Keratinocyte (primary cell): ENCODE measurements at regions not wholly inside any gene's neighbourhood (a gene's known extent, or its start where the extent isn't known, plus 50 kb on each side); places are given as distances from the start of the nearest gene placed in this dataset.

Source experiments
- DNase-seq: peaks from one replicate; pipeline ENCODE4 v3.0.0-alpha.2; 2011; ENCODE audit warnings: low read depth, missing footprints, low spot score
- FAIRE-seq: peaks from 2 replicates; lab custom pipeline; 2011; peaks lifted over from hg19 to GRCh38; lab: Jason Lieb, UNC
- H2AFZ ChIP-seq: 2 replicates; pipeline ENCODE4 v1.6.0; 2012; ENCODE audit warnings: low read length, control low read depth, inconsistent platforms; ENCODE audit not compliant: control insufficient read depth
- H3K27ac ChIP-seq: 2 replicates; pipeline ENCODE4 v1.5.1; 2011; ENCODE audit warnings: low read length; ENCODE audit not compliant: control insufficient read depth, insufficient read depth
- H3K27me3 ChIP-seq: 3 replicates; pipeline ENCODE4 v1.6.0; 2011; ENCODE audit warnings: low read length; ENCODE audit not compliant: control insufficient read depth, insufficient read depth; ENCODE audit errors: extremely low read depth
- H3K36me3 ChIP-seq, 2 experiments: 2 replicates in 1 of 2; 3 replicates in 1 of 2; pipeline ENCODE4 v1.5.1; 2011; ENCODE audit warnings: low read length in 2 of 2, mild to moderate bottlenecking in 1 of 2; ENCODE audit not compliant: control insufficient read depth in 2 of 2, insufficient read depth in 2 of 2; ENCODE audit errors: extremely low read depth in 1 of 2
- H3K4me1 ChIP-seq: 3 replicates; pipeline ENCODE4 v1.5.1; 2011; ENCODE audit warnings: low read length; ENCODE audit not compliant: control insufficient read depth, insufficient read depth; ENCODE audit errors: extremely low read depth
- H3K4me2 ChIP-seq: 3 replicates; pipeline ENCODE4 v1.6.0; 2011; ENCODE audit warnings: low read depth, low read length; ENCODE audit not compliant: control insufficient read depth, insufficient read depth; ENCODE audit errors: extremely low read depth
- H3K4me3 ChIP-seq, 3 experiments: fragments of 200-600 bp in 1 of 3; sonication (generic) in 1 of 3; 2 replicates in 2 of 3; 3 replicates in 1 of 3; pipeline ENCODE4 v1.5.1; 2011 to 2016; ENCODE audit warnings: low read length in 3 of 3, mild to moderate bottlenecking in 3 of 3, control low read depth in 2 of 3, inconsistent platforms in 1 of 3, low read depth in 1 of 3, mixed read lengths in 1 of 3, mixed run types in 1 of 3, moderate library complexity in 1 of 3; ENCODE audit not compliant: control insufficient read depth in 2 of 3, insufficient read depth in 2 of 3; ENCODE audit errors: extremely low read depth in 1 of 3
- H3K79me2 ChIP-seq: 2 replicates; pipeline ENCODE4 v1.6.0; 2012; ENCODE audit warnings: low read length; ENCODE audit not compliant: control insufficient read depth, insufficient read depth
- H3K9ac ChIP-seq: 3 replicates; pipeline ENCODE4 v1.6.0; 2011; ENCODE audit warnings: low read length; ENCODE audit not compliant: control insufficient read depth, insufficient read depth; ENCODE audit errors: extremely low read depth
- H3K9me1 ChIP-seq: 3 replicates; pipeline ENCODE4 v1.6.0; 2011; ENCODE audit warnings: low read length; ENCODE audit not compliant: control insufficient read depth, insufficient read depth; ENCODE audit errors: extremely low read depth
- H3K9me3 ChIP-seq: 2 replicates; pipeline ENCODE4 v1.5.1; 2012; ENCODE audit warnings: low read depth, low read length; ENCODE audit not compliant: control insufficient read depth
- H4K20me1 ChIP-seq: 3 replicates; pipeline ENCODE4 v1.6.0; 2011; ENCODE audit warnings: low read length; ENCODE audit not compliant: control insufficient read depth, insufficient read depth; ENCODE audit errors: extremely low read depth
- CTCF ChIP-seq, 3 experiments: IDR thresholded peaks in 1 of 3; conservative IDR thresholded peaks in 1 of 3; optimal IDR thresholded peaks in 1 of 3; 2 replicates in 2 of 3; 3 replicates in 1 of 3; pipeline versions ENCODE3 to v1.5.1; 2011; ENCODE audit warnings: low read length in 3 of 3, mild to moderate bottlenecking in 3 of 3, moderate library complexity in 2 of 3, control low read depth in 1 of 3, inconsistent platforms in 1 of 3; ENCODE audit not compliant: insufficient read depth in 2 of 3; ENCODE audit errors: extremely low read depth in 1 of 3
- EZH2 ChIP-seq: IDR thresholded peaks from one replicate; pipeline ENCODE4 v1.6.1; 2012; ENCODE audit warnings: inconsistent platforms, mild to moderate bottlenecking, low read length, moderate library complexity
- dilution Hi-C: fragments of 300-500 bp; cut with MboI; formaldehyde crosslinking; loops from one replicate; pipeline ENCODE4 v1.7.0; 2020; ENCODE audit warnings: low sequenced_read_pairs; ENCODE audit not compliant: extremely low pct_ligation_motif_present

DNA sequence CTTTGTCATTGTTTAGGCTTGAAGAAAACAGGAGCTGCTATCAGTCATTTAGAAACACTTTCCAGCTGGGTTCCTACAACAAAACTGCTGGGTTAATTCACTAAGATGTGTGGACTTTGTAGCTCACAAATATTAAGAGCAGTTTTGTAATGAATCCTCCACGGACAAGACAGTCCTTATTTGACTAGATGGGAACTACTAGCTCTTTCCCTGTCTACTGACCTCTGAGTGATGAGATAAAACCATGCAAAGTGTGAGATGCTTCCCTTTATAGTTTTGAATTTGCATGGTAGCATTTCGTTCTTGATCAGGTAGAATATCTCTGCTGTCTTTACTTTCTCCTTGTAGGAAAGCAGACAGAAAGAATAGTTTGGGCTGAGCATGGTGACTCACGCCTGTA lies 72.9 kb upstream of the STXBP6 start:
- DNase-seq (no peak), FAIRE-seq (no peak)
- Histone ChIP-seq H3K9me1 (no peaks in the 10 kb centered on the region), H3K79me2 (no peaks in the 10 kb centered on the region), H3K9me3 (no peaks in the 10 kb centered on the region), H3K27me3 (no peaks in the 10 kb centered on the region), H3K4me1 (no peaks in the 10 kb centered on the region), H3K4me2 (no peak overlapping the region), H3K27ac (no peak overlapping the region), H3K9ac (no peak overlapping the region), H4K20me1 (no peaks in the 10 kb centered on the region), H3K4me3 (no peak overlapping the region), H2AFZ (no peak overlapping the region), H3K36me3 (no peaks in the 10 kb centered on the region)
- dilution Hi-C loops = no loop called here
- TF ChIP-seq EZH2 = no peak
- no peak for TF ChIP-seq CTCF (optimal IDR thresholded peaks at IDR 0.05 in 1 of 3, IDR thresholded peaks at IDR 0.05 in 1 of 3, conservative IDR thresholded peaks at IDR 0.05 in 1 of 3; ENCODE audit: extremely low read depth in 1 of 3, insufficient read depth in 2 of 3, low read length in 3 of 3)

- dilution Hi-C loops = no loop called here
These were observed 72.3 kb upstream of the STXBP6 start for GRCh38 chr14:25122211-25122610.

More at GRCh38 chr14:25122211-25122610, 72.3 kb upstream of the STXBP6 start:
- H3K27me3 ChIP-seq = no peaks in the 10 kb centered on the region
- H2AFZ ChIP-seq = no peak overlapping the region
- H3K9me1 ChIP-seq = no peaks in the 10 kb centered on the region
- TF ChIP-seq EZH2 = no peak
- no peak for TF ChIP-seq CTCF (optimal IDR thresholded peaks at IDR 0.05 in 1 of 3, IDR thresholded peaks at IDR 0.05 in 1 of 3, conservative IDR thresholded peaks at IDR 0.05 in 1 of 3; ENCODE audit: extremely low read depth in 1 of 3, insufficient read depth in 2 of 3, low read length in 3 of 3)
- H3K9me3 ChIP-seq = no peaks in the 10 kb centered on the region
- H3K4me1 ChIP-seq = no peaks in the 10 kb centered on the region
- no peak overlapping the region for H3K9ac ChIP-seq
- H3K4me3 ChIP-seq = no peak overlapping the region
- H3K79me2 ChIP-seq = no peaks in the 10 kb centered on the region
- no peaks in the 10 kb centered on the region for H4K20me1 ChIP-seq
- DNase-seq = no peak
- no peaks in the 10 kb centered on the region for H3K36me3 ChIP-seq
- H3K27ac ChIP-seq = no peak overlapping the region
- FAIRE-seq = no peak
- H3K4me2 ChIP-seq = no peak overlapping the region
